LNCaP clone FGC (cell line): ENCODE measurements at regions not wholly inside any gene's neighbourhood (a gene's known extent, or its start where the extent isn't known, plus 50 kb on each side); places are given as distances from the start of the nearest gene placed in this dataset.

Experiments
- DNase-seq: peaks from one replicate; pipeline ENCODE4 v3.0.0-alpha.2; 2011; ENCODE audit warnings: low read depth
- H3K4me3 ChIP-seq: 2 replicates; pipeline ENCODE4 v1.5.1; 2011; ENCODE audit warnings: mild to moderate bottlenecking, low read depth, low read length, control low read depth
- CTCF ChIP-seq: IDR thresholded peaks from 2 replicates; pipeline ENCODE4 v1.5.1; 2012; ENCODE audit warnings: mild to moderate bottlenecking; ENCODE audit not compliant: control insufficient read depth, insufficient read depth; ENCODE audit errors: extremely low read depth

GRCh38 chr2:18406219-18406618, 154.2 kb downstream of the RDH14 start:
- no peak overlapping the region for H3K4me3 ChIP-seq
- TF ChIP-seq CTCF, result no peak
- DNase-seq, result peak; percentile 27

GRCh38 chr2:18404708-18405107, 155.7 kb downstream of the RDH14 start:
- DNase-seq, result no peak
- H3K4me3 ChIP-seq, result no peak overlapping the region
- peak; percentile 26; the same call in 1 of the 2 replicates for TF ChIP-seq CTCF

- no peak for DNase-seq
- no peak for TF ChIP-seq CTCF
- no peak overlapping the region for H3K4me3 ChIP-seq
Measured at GRCh38 chr2:18403921-18404522, 156.4 kb downstream of the RDH14 start.

GRCh38 chr2:18402831-18403230, 157.6 kb downstream of the RDH14 start:
- DNase-seq, result no peak
- no peak for TF ChIP-seq CTCF
- H3K4me3 ChIP-seq, result no peak overlapping the region

GRCh38 chr2:18401471-18401870, 159.0 kb downstream of the RDH14 start:
- H3K4me3 ChIP-seq, result no peak overlapping the region
- no peak for TF ChIP-seq CTCF
- DNase-seq, result no peak

- no peak for DNase-seq
- H3K4me3 ChIP-seq, result no peak overlapping the region
- TF ChIP-seq CTCF, result no peak
Measured at GRCh38 chr2:18399601-18400000, 160.9 kb downstream of the RDH14 start.

GRCh38 chr2:18398833-18399232, 161.6 kb downstream of the RDH14 start:
- DNase-seq, result no peak
- H3K4me3 ChIP-seq, result no peak overlapping the region
- no peak for TF ChIP-seq CTCF
